CD4-positive, alpha-beta T cell treated with Interferon gamma for 1 hour (primary cell): ENCODE measurements at regions not wholly inside any gene's neighbourhood (a gene's known extent, or its start where the extent isn't known, plus 50 kb on each side); places are given as distances from the start of the nearest gene placed in this dataset.

Experiments
- DNase-seq: peaks from one replicate; pipeline ENCODE4 v3.0.0-alpha.2; 2020

- DNase-seq, result no peak
These were observed 539.2 kb upstream of the PRMT6 start for GRCh38 chr1:106517224-106517623.

- DNase-seq, result no peak
These were observed 533.0 kb upstream of the PRMT6 start for GRCh38 chr1:106523497-106523896.

- DNase-seq, result no peak
These were observed 531.8 kb upstream of the PRMT6 start for GRCh38 chr1:106524631-106525030.

GRCh38 chr1:106526650-106527049 lies 529.8 kb upstream of the PRMT6 start:
- DNase-seq, result no peak

GRCh38 chr1:106534612-106535011 lies 521.9 kb upstream of the PRMT6 start:
- DNase-seq, result no peak

- DNase-seq, result no peak
These were observed 519.7 kb upstream of the PRMT6 start for GRCh38 chr1:106536741-106537140.

- no peak for DNase-seq
These were observed 507.7 kb upstream of the PRMT6 start for GRCh38 chr1:106548726-106549125.

DNA sequence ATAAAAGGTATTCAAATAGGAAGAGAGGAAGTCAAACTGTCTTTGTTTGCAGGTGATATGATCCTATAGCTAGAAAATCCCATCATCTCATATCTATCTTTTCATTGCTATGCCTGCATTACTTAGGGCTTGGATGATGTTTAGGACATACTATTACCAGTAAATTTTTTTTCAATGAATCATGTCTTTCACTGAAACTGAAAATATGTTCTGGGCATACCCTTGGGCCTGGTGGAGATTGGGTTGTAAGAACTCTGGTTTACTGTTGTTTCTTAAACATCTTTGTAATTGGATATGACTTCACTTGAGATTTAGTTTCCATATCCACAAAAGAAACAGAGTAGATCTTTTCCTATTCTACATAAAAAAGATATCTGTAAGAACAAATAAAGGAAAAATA lies 502.2 kb upstream of the PRMT6 start:
- no peak for DNase-seq

DNA sequence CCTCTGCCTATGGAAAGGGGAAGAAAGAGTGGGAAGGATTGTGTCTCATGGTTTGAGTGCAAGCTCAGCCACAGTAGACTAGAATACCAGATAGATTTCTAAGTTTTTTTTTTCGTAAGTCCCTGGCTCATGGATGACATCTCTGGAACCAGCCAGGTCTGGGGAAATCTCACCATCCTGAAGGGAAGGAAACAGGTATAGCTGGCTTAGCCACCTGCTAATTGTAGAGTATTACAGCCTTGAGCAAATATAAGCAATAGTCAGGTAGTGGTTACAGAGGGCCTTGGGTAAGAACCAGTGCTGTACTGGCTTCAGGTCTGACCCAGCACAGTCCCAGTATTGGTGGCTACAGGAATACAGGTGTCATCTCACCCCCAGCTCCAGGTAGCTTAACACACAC lies 500.9 kb upstream of the PRMT6 start:
- DNase-seq, result no peak

- no peak for DNase-seq
These were observed 492.3 kb upstream of the PRMT6 start for GRCh38 chr1:106564192-106564591.

DNA sequence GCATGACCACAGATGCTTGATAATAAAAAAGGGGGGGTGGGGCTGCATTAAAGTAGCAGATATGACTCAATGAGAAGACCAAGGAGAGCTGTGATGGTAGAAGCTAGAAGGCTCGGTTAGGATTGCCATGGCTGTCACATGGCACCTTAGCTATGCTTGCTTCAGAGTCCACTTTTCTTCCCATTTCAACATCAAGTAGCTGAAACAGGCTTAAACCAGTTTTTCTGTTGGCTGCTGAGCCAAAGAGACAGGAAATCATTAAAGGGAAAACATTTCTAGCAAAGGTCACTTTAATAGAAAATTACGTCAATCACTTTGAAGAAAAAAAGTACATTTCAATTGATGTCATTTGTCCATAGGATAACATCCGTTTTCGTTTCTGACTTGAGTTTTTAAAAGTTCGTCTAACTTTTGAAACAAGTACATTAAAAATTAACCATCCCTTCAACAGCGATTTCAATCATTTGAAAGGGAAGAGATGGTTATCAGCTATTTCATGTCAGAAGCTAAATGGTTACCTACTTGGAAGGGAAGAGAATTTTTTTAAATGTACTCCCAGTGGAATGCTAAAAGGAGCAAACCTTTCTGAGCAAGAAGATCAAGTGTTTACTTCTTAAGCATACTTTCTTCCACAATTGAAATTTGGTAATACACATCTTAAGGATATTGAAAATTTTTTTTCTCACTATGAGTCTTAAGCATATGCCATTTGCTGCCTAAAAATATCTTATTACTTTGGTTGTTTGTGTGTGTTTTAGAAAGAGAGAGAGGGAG lies 488.1 kb upstream of the PRMT6 start:
- no peak for DNase-seq

DNA sequence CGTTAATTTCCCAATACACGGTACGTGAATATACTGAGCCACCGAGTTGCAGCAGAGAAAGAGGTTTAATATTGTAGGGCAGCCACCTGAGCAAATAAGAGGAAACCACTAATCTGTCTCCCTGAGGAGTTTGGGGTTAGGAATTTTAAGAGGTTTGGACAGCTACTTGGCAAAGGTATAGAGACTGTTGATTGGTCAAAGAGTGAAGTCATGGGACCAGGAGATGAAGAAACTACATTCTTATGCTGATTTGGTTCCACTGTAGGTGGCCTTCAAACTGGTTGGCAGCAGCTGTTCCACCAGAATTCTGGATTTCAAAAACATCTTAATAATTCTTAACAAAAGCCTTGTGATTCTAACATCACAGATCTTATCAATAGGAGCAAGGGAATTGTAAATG lies 485.4 kb upstream of the PRMT6 start:
- DNase-seq, result no peak

DNA sequence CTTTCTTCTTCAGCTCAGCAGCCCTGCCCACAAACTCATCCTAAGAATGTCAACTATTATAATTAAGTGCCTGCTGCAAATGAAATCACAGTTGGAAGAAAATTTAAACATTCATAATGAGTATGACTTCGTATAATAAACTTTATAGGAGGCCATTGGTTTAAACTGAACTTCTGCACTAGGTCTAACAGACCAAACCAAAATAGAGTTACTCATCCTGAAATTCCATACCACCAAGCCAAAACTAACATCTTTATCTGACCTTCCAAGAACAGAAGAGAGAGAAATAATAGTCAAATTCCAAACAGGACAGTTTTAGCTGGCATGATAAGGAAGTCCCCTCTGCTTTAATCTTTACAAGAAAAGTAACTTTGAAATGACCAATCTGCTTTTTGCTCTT lies 472.4 kb upstream of the PRMT6 start:
- no peak for DNase-seq

- no peak for DNase-seq
These were observed 471.8 kb upstream of the PRMT6 start for GRCh38 chr1:106584676-106585075.

- no peak for DNase-seq
These were observed 455.8 kb upstream of the PRMT6 start for GRCh38 chr1:106600626-106601025.

DNA sequence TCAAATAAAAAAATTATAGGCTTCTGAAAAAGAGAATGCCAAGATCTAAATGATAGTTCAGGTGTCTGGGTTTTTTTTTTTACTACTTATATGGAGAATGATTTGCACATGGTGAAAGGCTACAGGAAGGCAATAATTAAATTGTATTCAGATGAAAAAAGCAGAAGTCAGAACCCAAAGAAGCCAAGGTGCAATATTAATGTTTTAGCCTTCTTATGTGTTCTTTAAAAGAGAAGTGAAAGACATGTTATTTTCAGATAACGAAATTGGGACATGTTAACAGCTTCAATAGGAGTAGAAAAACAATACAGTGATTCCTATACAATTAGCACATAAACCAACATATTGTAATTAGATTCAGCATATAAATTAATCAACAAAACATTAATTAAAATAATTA lies 452.9 kb upstream of the PRMT6 start:
- no peak for DNase-seq

DNA sequence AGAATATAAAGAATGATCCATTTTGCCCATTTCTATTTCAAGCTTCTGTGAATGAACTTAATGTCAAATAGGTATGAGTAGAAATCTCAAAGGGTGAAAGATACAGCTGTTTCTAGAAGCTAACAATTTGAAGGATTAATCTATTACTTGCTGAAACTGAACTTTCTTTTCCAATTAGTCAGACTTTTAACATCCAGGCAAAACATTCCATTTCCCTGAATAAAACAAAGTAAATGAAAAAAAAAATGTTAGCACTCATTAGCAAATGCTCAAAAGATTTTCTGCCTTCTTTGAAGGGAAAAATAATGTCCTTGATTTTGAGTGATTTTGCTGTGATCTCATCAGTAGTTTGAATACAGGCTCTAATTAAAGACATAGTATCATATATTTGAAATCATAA lies 447.6 kb upstream of the PRMT6 start:
- DNase-seq, result no peak

- DNase-seq, result no peak
These were observed 443.4 kb upstream of the PRMT6 start for GRCh38 chr1:106613068-106613467.

GRCh38 chr1:106613861-106614260 lies 442.6 kb upstream of the PRMT6 start:
- no peak for DNase-seq

DNA sequence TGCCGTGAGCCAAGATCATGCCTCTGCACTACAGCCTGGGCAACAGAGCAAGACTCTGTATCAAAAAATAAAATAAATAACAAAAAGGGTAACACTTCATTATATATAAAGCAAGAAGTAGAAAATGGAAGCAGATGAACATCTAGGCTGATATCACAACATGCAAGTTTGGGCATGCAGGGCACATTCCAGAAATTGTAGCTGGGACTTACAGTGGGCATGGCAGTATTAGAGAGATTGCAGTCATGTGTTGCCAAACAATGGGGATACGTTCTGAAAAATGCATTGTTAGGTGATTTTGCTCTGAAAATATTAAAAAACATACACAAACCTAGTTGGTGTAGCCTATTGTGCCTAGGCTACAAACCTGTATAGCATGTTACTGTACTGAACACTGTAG lies 441.0 kb upstream of the PRMT6 start:
- DNase-seq, result no peak

DNA sequence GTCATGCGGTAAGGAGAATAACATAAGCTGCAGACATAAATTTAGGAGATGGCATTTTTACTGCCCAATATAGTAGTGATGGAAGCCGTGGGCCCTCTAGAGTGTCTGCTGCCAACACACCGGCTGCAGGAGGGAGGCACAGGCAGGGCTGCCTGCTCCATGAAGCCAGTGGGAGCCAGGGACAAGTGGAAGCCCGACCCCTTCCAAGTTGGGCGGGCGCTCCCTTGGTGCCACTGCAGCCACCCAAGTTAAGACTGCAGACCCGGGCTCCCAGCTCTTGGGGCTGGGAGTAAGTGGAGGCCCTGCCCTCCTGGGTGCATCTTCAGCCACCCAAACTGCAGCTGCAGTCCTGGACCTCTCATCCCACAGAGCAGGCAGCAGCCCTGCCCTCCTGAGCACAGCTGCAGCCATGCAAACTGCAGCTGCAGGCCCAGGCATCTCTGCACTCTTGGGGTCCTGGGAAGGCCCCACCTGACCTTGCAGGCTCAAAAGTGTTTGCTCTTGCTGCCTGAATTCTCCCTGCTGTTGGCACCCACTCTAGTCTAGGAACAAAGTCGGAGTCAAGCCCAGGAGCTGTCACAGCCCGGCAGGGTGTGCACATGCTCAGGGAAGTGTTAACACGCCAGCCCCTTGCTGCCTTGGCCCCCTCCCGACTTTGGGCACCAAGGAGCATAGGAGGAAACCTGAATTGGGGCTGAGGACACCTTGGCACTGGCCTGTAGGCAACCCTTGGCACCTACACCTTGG lies 437.2 kb upstream of the PRMT6 start:
- no peak for DNase-seq

DNA sequence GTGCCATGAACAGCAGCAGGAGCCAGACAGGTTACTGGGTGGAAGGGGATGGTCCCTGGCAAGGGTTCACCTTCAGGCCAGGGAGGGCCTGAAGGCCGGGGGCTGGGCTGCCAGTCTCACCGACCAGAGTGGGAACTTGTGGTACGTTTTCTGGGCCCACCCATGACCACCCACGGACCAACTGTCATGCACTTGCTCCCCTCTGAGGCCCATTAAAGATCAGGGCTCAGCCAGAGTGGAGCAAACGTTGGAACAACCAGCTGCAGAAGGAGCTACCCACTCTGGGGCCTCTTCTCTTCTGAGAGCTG lies 436.7 kb upstream of the PRMT6 start:
- DNase-seq, result no peak

GRCh38 chr1:106620521-106620954 lies 435.9 kb upstream of the PRMT6 start:
- no peak for DNase-seq

DNA sequence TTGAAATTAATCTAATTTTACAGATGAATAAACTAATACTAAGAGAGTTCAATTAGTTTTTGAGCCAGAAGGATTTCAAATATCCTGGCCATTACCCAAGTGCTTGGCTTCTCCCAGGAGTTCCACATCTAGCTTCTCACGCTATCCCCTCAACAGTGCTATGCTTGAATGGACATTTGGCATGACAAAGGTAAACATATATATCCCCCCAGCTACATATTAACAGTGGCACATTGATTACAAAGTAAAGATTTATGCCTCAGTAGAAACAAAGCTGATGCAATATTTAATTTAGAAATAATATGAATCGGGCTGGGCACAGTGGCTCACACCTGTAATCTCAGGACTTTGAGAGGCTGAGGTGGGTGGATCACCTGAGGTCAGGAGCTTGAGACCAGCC lies 434.6 kb upstream of the PRMT6 start:
- no peak for DNase-seq

GRCh38 chr1:106637566-106637965 lies 418.9 kb upstream of the PRMT6 start:
- DNase-seq, result no peak
